AG04449 (cell line): ENCODE measurements at regions not wholly inside any gene's neighbourhood (a gene's known extent, or its start where the extent isn't known, plus 50 kb on each side); places are given as distances from the start of the nearest gene placed in this dataset.
"Not testable (repeated sequence)": the region's sequence is repeated elsewhere in the genome, so short reads cannot be mapped to it uniquely, and the experiment has no call there.

Source experiments
- CTCF ChIA-PET: fragments of 350-600 bp; formaldehyde crosslinking; extraction: SDS; loops from one replicate; lab custom pipeline; 2021; ENCODE audit warnings: antibody characterized with exemption; lab: Yijun Ruan, JAX
- POLR2A ChIA-PET: fragments of 400-600, 350-600 bp; formaldehyde crosslinking; extraction: SDS; loops from one replicate; lab custom pipeline; 2020; ENCODE audit warnings: antibody characterized with exemption, inconsistent platforms; lab: Yijun Ruan, JAX
- DNase-seq: peaks from one replicate; pipeline ENCODE4 v3.0.0-alpha.2; 2010; ENCODE audit warnings: low read depth, low spot score
- H3K4me3 ChIP-seq: 2 replicates; pipeline ENCODE4 v1.5.1; 2011; ENCODE audit warnings: low read depth, mild to moderate bottlenecking, control low read depth, low read length
- CTCF ChIP-seq: IDR thresholded peaks from one replicate; pipeline ENCODE4 v1.5.1; 2011; ENCODE audit warnings: mild to moderate bottlenecking, moderate library complexity, low read length, control low read depth, inconsistent platforms; ENCODE audit not compliant: insufficient read depth; ENCODE audit errors: missing control alignments

GRCh38 chr7:39758234-39758970 is 135.0 kb downstream of the RALA start:
- no peak for DNase-seq
- ChIA-PET CTCF (interaction anchor here (0.7 to 2.5 kb wide), 7 partner anchors 9 to 180 kb away, joined by 3 to 10 read pairs (median 4); no protein-coding TSS in a partner anchor), POLR2A (no interaction called here)
- TF ChIP-seq CTCF: no peak
- no peak overlapping the region for H3K4me3 ChIP-seq

- DNase-seq: no peak
- POLR2A ChIA-PET: no interaction called here
- CTCF ChIA-PET: no interaction called here
- no peak for TF ChIP-seq CTCF
- no peak overlapping the region for H3K4me3 ChIP-seq
Observed at GRCh38 chr7:39761449-39761848, 138.1 kb downstream of the RALA start.

GRCh38 chr7:39762466-39762865 is 139.1 kb downstream of the RALA start:
- H3K4me3 ChIP-seq, POLR2A ChIA-PET, DNase-seq: not testable (repeated sequence)
- CTCF ChIA-PET: interaction anchor here (0.7 to 1.2 kb wide), 3 partner anchors 10 to 182 kb away, joined by 3 to 4 read pairs (median 3); no protein-coding TSS in a partner anchor

GRCh38 chr7:39762881-39763280 is 139.5 kb downstream of the RALA start:
- POLR2A ChIA-PET, H3K4me3 ChIP-seq, DNase-seq: not testable (repeated sequence)
- CTCF ChIA-PET: interaction anchor here (0.7 to 1.2 kb wide), 3 partner anchors 11 to 183 kb away, joined by 3 to 4 read pairs (median 3); no protein-coding TSS in a partner anchor

GRCh38 chr7:39765833-39766232 is 142.5 kb downstream of the RALA start:
- CTCF ChIA-PET: interaction anchor here (1.2 kb wide), 1 partner anchor 185 kb away, joined by 4 read pairs; no protein-coding TSS in a partner anchor
- POLR2A ChIA-PET, H3K4me3 ChIP-seq, DNase-seq: not testable (repeated sequence)

GRCh38 chr7:39768439-39768838 is 145.1 kb downstream of the RALA start:
- POLR2A ChIA-PET, DNase-seq, H3K4me3 ChIP-seq: not testable (repeated sequence)
- CTCF ChIA-PET: interaction anchor here (1.1 kb wide), 1 partner anchor 10 kb away, joined by 3 read pairs; no protein-coding TSS in a partner anchor

- CTCF ChIA-PET, DNase-seq, POLR2A ChIA-PET, H3K4me3 ChIP-seq: not testable (repeated sequence)
Observed at GRCh38 chr7:39774341-39774851, 151.0 kb downstream of the RALA start.

GRCh38 chr7:39781557-39781956 is 158.2 kb downstream of the RALA start:
- CTCF ChIA-PET, DNase-seq, H3K4me3 ChIP-seq, POLR2A ChIA-PET: not testable (repeated sequence)

- POLR2A ChIA-PET, CTCF ChIA-PET, DNase-seq, H3K4me3 ChIP-seq: not testable (repeated sequence)
Observed at GRCh38 chr7:39786440-39786839, 163.1 kb downstream of the RALA start.

- H3K4me3 ChIP-seq, POLR2A ChIA-PET, DNase-seq, CTCF ChIA-PET: not testable (repeated sequence)
Observed at GRCh38 chr7:39791035-39791434, 159.0 kb upstream of the CDK13 start.

- DNase-seq, POLR2A ChIA-PET, CTCF ChIA-PET, H3K4me3 ChIP-seq: not testable (repeated sequence)
Observed at GRCh38 chr7:39791911-39792310, 158.1 kb upstream of the CDK13 start.

- DNase-seq, H3K4me3 ChIP-seq, POLR2A ChIA-PET, CTCF ChIA-PET: not testable (repeated sequence)
Observed at GRCh38 chr7:39793026-39793425, 157.0 kb upstream of the CDK13 start.

GRCh38 chr7:39793851-39794250 is 156.2 kb upstream of the CDK13 start:
- H3K4me3 ChIP-seq, DNase-seq, POLR2A ChIA-PET: not testable (repeated sequence)
- CTCF ChIA-PET: interaction anchor here (0.9 kb wide), 1 partner anchor 213 kb away, joined by 3 read pairs; no protein-coding TSS in a partner anchor

GRCh38 chr7:39796947-39797346 is 153.1 kb upstream of the CDK13 start:
- POLR2A ChIA-PET, DNase-seq, H3K4me3 ChIP-seq, CTCF ChIA-PET: not testable (repeated sequence)
